Cardiac muscle cell (in vitro differentiated cells and primary cell): ENCODE measurements at regions not wholly inside any gene's neighbourhood (a gene's known extent, or its start where the extent isn't known, plus 50 kb on each side); places are given as distances from the start of the nearest gene placed in this dataset.
A peak's percentile ranks its signal among the peaks of the same experiment; 100 is the strongest.
"Not testable (repeated sequence)": the region's sequence is repeated elsewhere in the genome, so short reads cannot be mapped to it uniquely, and the experiment has no call there.

Experiments
- DNase-seq, 2 donors: peaks; one replicate each; pipeline versions ENCODE4 v3.0.0 to v3.0.0-alpha.2; 2010 to 2017; ENCODE audit warnings: low read depth in 1 of 2, low spot score in 1 of 2
- H3K27ac ChIP-seq: fragments of 200-600 bp; sonication (generic); 2 replicates; pipeline ENCODE4 v1.5.1; 2016
- H3K27me3 ChIP-seq: fragments of 200-600 bp; sonication (generic); 2 replicates; pipeline ENCODE4 v1.6.0; 2016; ENCODE audit warnings: control low read depth
- H3K36me3 ChIP-seq: fragments of 200-600 bp; sonication (generic); 2 replicates; pipeline ENCODE4 v1.5.1; 2016; ENCODE audit warnings: control low read depth
- H3K4me1 ChIP-seq: fragments of 200-600 bp; sonication (generic); 2 replicates; pipeline ENCODE4 v1.8.1; 2017; ENCODE audit warnings: low read depth, mild to moderate bottlenecking, mixed run types
- H3K4me3 ChIP-seq: fragments of 200-600 bp; sonication (generic); 2 replicates; pipeline ENCODE4 v1.5.1; 2016; ENCODE audit warnings: mild to moderate bottlenecking
- H3K9me3 ChIP-seq: fragments of 200-600 bp; sonication (generic); 2 replicates; pipeline ENCODE4 v1.5.1; 2017; ENCODE audit warnings: low read depth, mild to moderate bottlenecking, control low read depth
- CTCF ChIP-seq: IDR thresholded peaks from 2 replicates; pipeline ENCODE4 v1.5.1; 2012; ENCODE audit warnings: low read depth, mild to moderate bottlenecking, low read length

DNA sequence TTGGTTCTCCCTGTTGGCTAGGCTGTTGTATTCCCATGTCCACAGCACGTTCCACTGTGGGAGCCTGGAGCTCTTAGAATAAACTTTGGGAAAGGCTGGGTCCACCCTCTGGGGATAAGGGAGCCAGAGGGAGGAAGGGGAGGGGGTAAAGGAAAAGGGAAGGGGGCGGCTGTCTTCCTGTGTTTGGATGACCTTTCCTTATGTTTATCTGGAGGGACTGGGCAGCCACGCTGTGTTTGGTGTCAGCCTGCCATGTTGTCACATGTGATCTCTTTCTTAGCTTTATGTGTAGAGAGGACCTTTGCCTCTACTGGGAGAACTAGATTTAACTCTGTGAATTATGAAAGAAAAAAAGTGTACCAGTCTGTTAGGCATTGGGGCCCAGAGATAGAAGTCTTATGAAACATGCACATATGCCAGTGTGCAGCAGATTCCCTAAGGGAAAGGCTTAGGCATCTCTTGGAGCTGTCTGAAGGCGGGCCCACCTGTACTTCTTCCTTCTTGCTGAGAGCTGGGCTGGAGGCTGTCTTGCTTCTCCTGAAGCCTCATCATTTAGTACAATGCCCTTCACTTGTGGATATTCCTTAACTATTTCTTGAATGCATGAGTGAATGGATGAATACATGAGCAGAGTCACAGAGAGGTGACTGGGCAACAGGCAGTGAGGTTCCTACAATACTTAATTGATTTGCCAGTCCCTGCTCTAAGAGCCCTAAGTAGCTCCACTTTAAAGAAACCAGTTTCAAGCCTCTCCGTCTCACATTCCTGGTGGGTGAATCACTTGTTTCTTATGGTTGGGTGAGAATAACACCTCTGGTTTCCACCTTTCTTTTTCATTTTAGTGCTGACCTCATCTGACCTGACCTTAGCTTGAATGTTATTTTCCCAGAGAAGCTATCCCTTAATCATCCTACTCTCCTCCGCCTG lies 62.5 kb upstream of the ARHGAP29 start:
- DNase-seq, result peak in 1 of 2 donors; percentile 70
- Histone ChIP-seq H3K36me3 (no peaks in the 10 kb centered on the region), H3K27ac (no peak overlapping the region)

DNA sequence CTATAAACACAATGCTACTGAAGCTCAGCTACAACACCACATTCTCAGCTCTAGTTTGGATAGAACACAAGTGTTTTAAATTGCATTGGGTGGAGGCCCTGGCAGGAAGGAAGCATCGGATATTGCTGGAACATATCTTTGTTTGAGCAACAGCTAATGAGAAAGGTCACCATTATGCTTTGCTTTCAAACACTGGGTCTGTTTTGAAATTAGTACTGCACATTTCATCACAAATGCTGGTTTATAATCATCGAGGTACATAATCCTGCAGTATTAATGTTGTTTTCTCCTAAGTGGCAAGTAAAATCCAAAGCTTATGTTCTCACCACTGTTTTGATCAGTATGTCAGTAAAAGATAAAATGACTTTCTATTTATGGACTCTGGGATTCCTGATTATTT lies 61.5 kb upstream of the ARHGAP29 start:
- no peaks in the 10 kb centered on the region for H3K4me1 ChIP-seq
- no peak overlapping the region for H3K4me3 ChIP-seq
- H3K27ac ChIP-seq, result no peak overlapping the region
- no peaks in the 10 kb centered on the region for H3K36me3 ChIP-seq
- H3K27me3 ChIP-seq, result no peaks in the 10 kb centered on the region
- H3K9me3 ChIP-seq, result no peaks in the 10 kb centered on the region
- DNase-seq, result peak in 1 of 2 donors; percentile 76
- TF ChIP-seq CTCF, result no peak

More for the DNA sequence above, 62.5 kb upstream of the ARHGAP29 start:
- TF ChIP-seq CTCF, result no peak
- no peaks in the 10 kb centered on the region for H3K4me1 ChIP-seq
- H3K9me3 ChIP-seq, result no peaks in the 10 kb centered on the region
- no peaks in the 10 kb centered on the region for H3K27me3 ChIP-seq
- H3K4me3 ChIP-seq, result no peak overlapping the region

DNA sequence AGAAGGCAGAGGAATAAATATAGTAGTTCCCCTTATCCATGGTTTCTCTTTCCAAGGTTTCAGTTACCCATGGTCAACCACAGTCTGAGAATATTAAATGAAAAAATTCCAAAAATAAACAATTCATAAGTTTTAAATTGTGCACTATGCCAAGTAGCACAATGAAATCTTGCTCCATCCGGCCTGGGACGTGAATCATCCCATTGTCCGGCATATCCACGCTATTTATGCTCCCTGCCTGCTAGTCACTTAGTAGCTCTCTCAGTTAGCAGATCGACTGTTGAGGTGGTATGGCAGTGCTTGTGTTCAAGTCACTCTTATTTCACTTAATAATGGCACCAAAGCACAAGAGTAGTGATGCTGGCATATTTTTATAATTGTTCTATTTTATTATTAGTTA lies 58.6 kb upstream of the ARHGAP29 start:
- H3K4me1 ChIP-seq, result no peaks in the 10 kb centered on the region
- no peak for TF ChIP-seq CTCF
- no peaks in the 10 kb centered on the region for H3K36me3 ChIP-seq
- no peak overlapping the region for H3K4me3 ChIP-seq
- no peaks in the 10 kb centered on the region for H3K27me3 ChIP-seq
- H3K9me3 ChIP-seq, result no peaks in the 10 kb centered on the region
- no peak overlapping the region for H3K27ac ChIP-seq
- peak in 1 of 2 donors; percentile 80 for DNase-seq

DNA sequence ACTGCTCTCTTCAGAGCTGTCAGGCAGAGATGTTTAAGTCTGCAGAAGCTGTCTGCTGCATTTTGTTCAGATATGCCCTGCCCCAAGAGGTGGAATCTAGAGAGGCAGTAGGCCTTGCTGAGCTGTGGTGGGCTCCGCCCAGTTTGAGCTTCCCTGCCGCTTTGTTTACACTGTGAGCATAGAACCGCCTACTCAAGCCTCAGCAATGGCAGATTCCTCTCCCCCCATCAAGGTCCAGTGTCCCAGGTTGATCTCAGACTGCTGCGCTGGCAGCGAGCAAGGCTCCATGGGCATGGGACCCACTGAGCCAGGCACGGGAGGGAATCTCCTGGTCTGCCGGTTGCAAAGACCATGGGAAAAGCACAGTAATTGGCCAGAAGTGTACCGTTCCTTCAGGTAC lies 55.6 kb upstream of the ARHGAP29 start:
- not testable (repeated sequence) for H3K27ac ChIP-seq, DNase-seq, H3K4me1 ChIP-seq, H3K9me3 ChIP-seq, H3K4me3 ChIP-seq, H3K27me3 ChIP-seq, H3K36me3 ChIP-seq

- not testable (repeated sequence) for H3K9me3 ChIP-seq, H3K4me1 ChIP-seq, H3K36me3 ChIP-seq, DNase-seq, H3K4me3 ChIP-seq, H3K27ac ChIP-seq, H3K27me3 ChIP-seq
Observed at GRCh38 chr1:94289244-94289643, 51.9 kb upstream of the ARHGAP29 start.
